HG02642 (cell line): ENCODE measurements at regions not wholly inside any gene's neighbourhood (a gene's known extent, or its start where the extent isn't known, plus 50 kb on each side); places are given as distances from the start of the nearest gene placed in this dataset.

Experiments
- ATAC-seq: cut with Tn5 transposase; IDR thresholded peaks from one replicate; pipeline ENCODE4 v1.9.1; 2021; ENCODE audit warnings: mild to moderate bottlenecking; ENCODE audit not compliant: unreplicated experiment, poor library complexity

GRCh38 chr2:88832311-88832991 lies 141.0 kb downstream of the RPIA start:
- ATAC-seq: peak; percentile 49

- ATAC-seq: no peak
These were observed 141.5 kb downstream of the RPIA start for GRCh38 chr2:88832992-88833389.

- ATAC-seq: no peak
These were observed 142.9 kb downstream of the RPIA start for GRCh38 chr2:88834376-88834775.

- no peak for ATAC-seq
These were observed 143.4 kb downstream of the RPIA start for GRCh38 chr2:88834866-88835265.

GRCh38 chr2:88835726-88836125 lies 144.3 kb downstream of the RPIA start:
- no peak for ATAC-seq

- ATAC-seq: no peak
These were observed 144.9 kb downstream of the RPIA start for GRCh38 chr2:88836351-88836750.

GRCh38 chr2:88837511-88838160 lies 146.2 kb downstream of the RPIA start:
- peak; percentile 10 for ATAC-seq

- peak; percentile 83 for ATAC-seq
These were observed 146.7 kb downstream of the RPIA start for GRCh38 chr2:88838165-88838635.

- ATAC-seq: no peak
These were observed 149.9 kb downstream of the RPIA start for GRCh38 chr2:88841224-88841929.

- no peak for ATAC-seq
These were observed 151.4 kb downstream of the RPIA start for GRCh38 chr2:88842656-88843460.

- no peak for ATAC-seq
These were observed 152.2 kb downstream of the RPIA start for GRCh38 chr2:88843651-88844050.

- ATAC-seq: no peak
These were observed 153.5 kb downstream of the RPIA start for GRCh38 chr2:88844960-88845359.

- ATAC-seq: peak; percentile 87
These were observed 154.5 kb downstream of the RPIA start for GRCh38 chr2:88845772-88846661.

- no peak for ATAC-seq
These were observed 161.4 kb downstream of the RPIA start for GRCh38 chr2:88852753-88853402.

- ATAC-seq: no peak
These were observed 161.9 kb downstream of the RPIA start for GRCh38 chr2:88853403-88853790.

GRCh38 chr2:88854528-88854927 lies 163.1 kb downstream of the RPIA start:
- ATAC-seq: no peak

GRCh38 chr2:88855620-88856408 lies 164.3 kb downstream of the RPIA start:
- peak; percentile 39 for ATAC-seq

- peak; percentile 5 for ATAC-seq
These were observed 165.1 kb downstream of the RPIA start for GRCh38 chr2:88856409-88857135.
